Upper lobe of left lung (tissue), 4 donors: ENCODE measurements at regions not wholly inside any gene's neighbourhood (a gene's known extent, or its start where the extent isn't known, plus 50 kb on each side); places are given as distances from the start of the nearest gene placed in this dataset.

Experiments used
- CTCF ChIP-seq, 6 experiments: fragments of 450-650 bp in 4 of 6; fragments of 200-600 bp in 2 of 6; sonication (generic) in 2 of 6; IDR thresholded peaks; one replicate each; pipeline ENCODE4 v1.5.1; 2016 to 2019; ENCODE audit warnings: antibody characterized with exemption in 6 of 6
- EP300 ChIP-seq, 4 donors: sonication (generic); formaldehyde crosslinking; IDR thresholded peaks; one replicate each; pipeline ENCODE4 v1.5.1; 2017; ENCODE audit warnings: antibody characterized with exemption in 4 of 4, control low read depth in 2 of 4
- POLR2A ChIP-seq, 4 donors: fragments of 450-650 bp; IDR thresholded peaks; one replicate each; pipeline ENCODE4 v1.5.1; 2016 to 2017; ENCODE audit warnings: antibody characterized with exemption in 4 of 4, mild to moderate bottlenecking in 2 of 4
- POLR2AphosphoS5 ChIP-seq, 2 donors: sonication (generic); formaldehyde crosslinking; IDR thresholded peaks; one replicate each; pipeline ENCODE4 v1.5.1; 2017; ENCODE audit warnings: antibody characterized with exemption in 2 of 2

- TF ChIP-seq POLR2A (IDR thresholded peaks at IDR 0.05) (no peak), CTCF (IDR thresholded peaks at IDR 0.05) (no peak), POLR2AphosphoS5 (IDR thresholded peaks at IDR 0.05) (no peak), EP300 (IDR thresholded peaks at IDR 0.05) (no peak)
Measured at GRCh38 chr15:35696767-35697231, 150.8 kb upstream of the DPH6 start.
